Sigmoid colon (tissue), 4 donors: ENCODE measurements at regions not wholly inside any gene's neighbourhood (a gene's known extent, or its start where the extent isn't known, plus 50 kb on each side); places are given as distances from the start of the nearest gene placed in this dataset.

Experiments used
- POLR2A ChIP-seq, 2 donors: fragments of 450-650 bp; IDR thresholded peaks; one replicate each; pipeline ENCODE4 v1.6.1; 2016; ENCODE audit warnings: antibody characterized with exemption in 2 of 2, mild to moderate bottlenecking in 2 of 2, moderate library complexity in 2 of 2
- POLR2AphosphoS5 ChIP-seq, 4 donors: sonication (generic); formaldehyde crosslinking; IDR thresholded peaks; one replicate each; pipeline ENCODE4 v1.6.1; 2017; ENCODE audit warnings: antibody characterized with exemption in 4 of 4
- TF ChIP-seq, protein P1 (sequence below), 4 experiments: fragments of 450-650 bp in 3 of 4; fragments of 200-600 bp in 1 of 4; IDR thresholded peaks; one replicate each; pipeline ENCODE4 v1.5.1; 2016 to 2019; ENCODE audit warnings: antibody characterized with exemption in 4 of 4, mild to moderate bottlenecking in 3 of 4, moderate library complexity in 2 of 4

GRCh38 chr6:41416501-41416837, 81.1 kb downstream of the NCR2 start:
- TF ChIP-seq, protein P1, sequence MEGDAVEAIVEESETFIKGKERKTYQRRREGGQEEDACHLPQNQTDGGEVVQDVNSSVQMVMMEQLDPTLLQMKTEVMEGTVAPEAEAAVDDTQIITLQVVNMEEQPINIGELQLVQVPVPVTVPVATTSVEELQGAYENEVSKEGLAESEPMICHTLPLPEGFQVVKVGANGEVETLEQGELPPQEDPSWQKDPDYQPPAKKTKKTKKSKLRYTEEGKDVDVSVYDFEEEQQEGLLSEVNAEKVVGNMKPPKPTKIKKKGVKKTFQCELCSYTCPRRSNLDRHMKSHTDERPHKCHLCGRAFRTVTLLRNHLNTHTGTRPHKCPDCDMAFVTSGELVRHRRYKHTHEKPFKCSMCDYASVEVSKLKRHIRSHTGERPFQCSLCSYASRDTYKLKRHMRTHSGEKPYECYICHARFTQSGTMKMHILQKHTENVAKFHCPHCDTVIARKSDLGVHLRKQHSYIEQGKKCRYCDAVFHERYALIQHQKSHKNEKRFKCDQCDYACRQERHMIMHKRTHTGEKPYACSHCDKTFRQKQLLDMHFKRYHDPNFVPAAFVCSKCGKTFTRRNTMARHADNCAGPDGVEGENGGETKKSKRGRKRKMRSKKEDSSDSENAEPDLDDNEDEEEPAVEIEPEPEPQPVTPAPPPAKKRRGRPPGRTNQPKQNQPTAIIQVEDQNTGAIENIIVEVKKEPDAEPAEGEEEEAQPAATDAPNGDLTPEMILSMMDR (IDR thresholded peaks at IDR 0.05) = no peak
- no peak for TF ChIP-seq POLR2A (IDR thresholded peaks at IDR 0.05)
- TF ChIP-seq POLR2AphosphoS5 (IDR thresholded peaks at IDR 0.05) = no peak
